ENCODE measurements at regions not wholly inside any gene's neighbourhood (a gene's known extent, or its start where the extent isn't known, plus 50 kb on each side); places are given as distances from the start of the nearest gene placed in this dataset.

- TF ChIP-seq, protein P1, sequence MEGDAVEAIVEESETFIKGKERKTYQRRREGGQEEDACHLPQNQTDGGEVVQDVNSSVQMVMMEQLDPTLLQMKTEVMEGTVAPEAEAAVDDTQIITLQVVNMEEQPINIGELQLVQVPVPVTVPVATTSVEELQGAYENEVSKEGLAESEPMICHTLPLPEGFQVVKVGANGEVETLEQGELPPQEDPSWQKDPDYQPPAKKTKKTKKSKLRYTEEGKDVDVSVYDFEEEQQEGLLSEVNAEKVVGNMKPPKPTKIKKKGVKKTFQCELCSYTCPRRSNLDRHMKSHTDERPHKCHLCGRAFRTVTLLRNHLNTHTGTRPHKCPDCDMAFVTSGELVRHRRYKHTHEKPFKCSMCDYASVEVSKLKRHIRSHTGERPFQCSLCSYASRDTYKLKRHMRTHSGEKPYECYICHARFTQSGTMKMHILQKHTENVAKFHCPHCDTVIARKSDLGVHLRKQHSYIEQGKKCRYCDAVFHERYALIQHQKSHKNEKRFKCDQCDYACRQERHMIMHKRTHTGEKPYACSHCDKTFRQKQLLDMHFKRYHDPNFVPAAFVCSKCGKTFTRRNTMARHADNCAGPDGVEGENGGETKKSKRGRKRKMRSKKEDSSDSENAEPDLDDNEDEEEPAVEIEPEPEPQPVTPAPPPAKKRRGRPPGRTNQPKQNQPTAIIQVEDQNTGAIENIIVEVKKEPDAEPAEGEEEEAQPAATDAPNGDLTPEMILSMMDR (IDR thresholded peaks at IDR 0.05; ENCODE audit: low read length) = no peak
- TF ChIP-seq EZH2 (optimal IDR thresholded peaks at IDR 0.05; ENCODE audit: low read depth, low read length) (no peak), EZH2phosphoT487 (IDR thresholded peaks at IDR 0.05; ENCODE audit: low read length) (no peak)
These were observed 1018.6 kb downstream of the TBC1D22A start for GRCh38 chr22:47781024-47781423.

All from MM.1S (cell line).